Right ventricle myocardium superior (tissue), 1 donor: ENCODE measurements at regions not wholly inside any gene's neighbourhood (a gene's known extent, or its start where the extent isn't known, plus 50 kb on each side); places are given as distances from the start of the nearest gene placed in this dataset.
A peak's percentile ranks its signal among the peaks of the same experiment; 100 is the strongest.

Experiments used
- ATAC-seq: fragments of 200-7000 bp; cut with Tn5 transposase; one replicate; pipeline ENCODE4 v1.9.1; 2020; ENCODE audit warnings: mild to moderate bottlenecking; ENCODE audit not compliant: poor library complexity
- DNase-seq: peaks from one replicate; pipeline ENCODE4 v3.0.0-alpha.2; 2020
- intact Hi-C: fragments of 100-400 bp; cut with DNase I; formaldehyde crosslinking; loops from one replicate; pipeline ENCODE4 v1.11.2; 2022
- donor health status: DM: no; HTN: yes; CAD: no; lungs with severe emphysema.

GRCh38 chr1:119565131-119565772, 58.2 kb downstream of the HSD3B1 start:
- intact Hi-C loops, result no loop called here
- ATAC-seq (peak; percentile 53), DNase-seq (no peak)

DNA sequence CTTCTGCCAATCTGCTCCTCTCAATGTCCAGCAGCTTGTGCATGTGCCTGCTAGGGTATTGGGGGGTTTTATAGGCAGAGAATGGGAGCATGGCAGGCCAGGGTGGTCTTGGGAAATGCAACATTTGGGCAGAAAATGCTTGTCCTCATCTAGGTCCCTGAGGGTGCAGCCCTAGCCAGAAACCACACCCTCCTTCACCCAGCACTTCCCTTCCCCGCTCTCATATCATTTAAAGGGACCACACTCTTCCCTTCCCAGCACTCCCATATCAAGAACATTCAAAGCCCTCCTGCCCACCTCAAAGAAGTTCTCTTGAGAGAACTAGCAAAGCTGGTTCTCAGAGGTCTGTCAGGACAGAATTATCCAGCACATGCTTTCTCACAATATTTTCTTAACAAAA, 62.1 kb downstream of the HSD3B1 start:
- intact Hi-C loops, result no loop called here
- ATAC-seq, result peak; percentile 63
- no peak for DNase-seq
